Stimulated activated CD4-positive, alpha-beta T cell treated with anti-CD3 and anti-CD28 coated beads, Interleukin-2, amount 100 ng/mL, for 24 hours (primary cell): ENCODE measurements at regions not wholly inside any gene's neighbourhood (a gene's known extent, or its start where the extent isn't known, plus 50 kb on each side); places are given as distances from the start of the nearest gene placed in this dataset.
"Not testable (repeated sequence)": the region's sequence is repeated elsewhere in the genome, so short reads cannot be mapped to it uniquely, and the experiment has no call there.

Source experiments
- DNase-seq, 2 donors: peaks; one replicate each; pipeline ENCODE4 v3.0.0-alpha.2; 2020

DNA sequence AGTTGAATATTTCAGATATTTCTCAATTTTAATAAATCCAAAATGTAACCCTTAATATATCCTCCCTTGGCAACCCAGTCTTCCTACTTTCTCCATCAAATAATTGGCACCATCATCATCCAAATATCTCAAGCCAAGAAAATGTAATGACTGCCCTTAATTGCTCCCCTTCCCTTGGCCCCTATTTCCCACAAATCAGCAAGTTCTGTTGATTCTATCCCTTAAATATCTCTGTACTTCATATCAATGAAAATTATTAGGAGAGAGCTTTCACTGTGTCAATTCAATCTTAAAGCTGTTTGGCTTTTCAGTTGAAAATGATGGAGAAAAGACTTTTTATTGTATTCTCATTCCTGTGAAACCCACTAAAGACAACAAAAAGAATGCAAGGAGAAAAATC, 349.8 kb downstream of the HINT1 start:
- DNase-seq, result no peak

DNA sequence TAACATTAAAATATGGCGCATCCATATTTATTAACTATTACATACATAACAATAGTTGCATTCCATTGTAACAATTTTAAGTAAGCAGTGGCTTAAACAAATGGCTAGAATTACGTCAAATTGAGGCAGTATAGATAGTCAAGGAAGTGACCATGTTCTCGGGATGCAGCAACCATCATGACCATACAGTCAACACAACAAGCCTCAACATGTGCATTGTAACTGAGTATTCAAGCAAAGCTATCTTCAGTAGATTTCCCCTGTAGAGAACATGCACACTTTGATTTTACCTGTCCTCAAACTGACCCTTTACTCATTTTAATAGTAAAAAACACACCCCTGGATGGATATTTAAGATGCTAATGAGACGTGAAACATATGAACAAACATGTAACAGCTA, 356.4 kb downstream of the HINT1 start:
- no peak for DNase-seq

DNA sequence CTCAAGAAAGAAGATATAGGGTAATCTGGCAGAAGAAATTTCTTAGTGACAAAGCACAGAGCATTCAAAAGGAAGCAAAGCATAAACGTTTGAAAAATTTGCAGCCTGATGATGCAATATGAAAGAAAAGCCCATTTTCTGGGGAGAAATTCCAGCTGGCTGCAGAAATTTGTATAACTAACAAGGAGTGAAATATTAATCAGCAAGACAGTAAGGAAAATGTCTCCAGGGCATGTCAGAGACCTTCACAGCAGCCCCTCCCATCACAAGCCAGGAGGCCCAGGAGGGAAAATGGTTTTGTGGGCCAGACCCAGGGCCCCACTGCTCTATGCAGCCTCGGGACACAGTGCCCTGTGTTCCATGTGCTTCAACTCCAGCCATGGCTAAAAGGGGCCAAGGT, 359.4 kb downstream of the HINT1 start:
- no peak for DNase-seq

DNA sequence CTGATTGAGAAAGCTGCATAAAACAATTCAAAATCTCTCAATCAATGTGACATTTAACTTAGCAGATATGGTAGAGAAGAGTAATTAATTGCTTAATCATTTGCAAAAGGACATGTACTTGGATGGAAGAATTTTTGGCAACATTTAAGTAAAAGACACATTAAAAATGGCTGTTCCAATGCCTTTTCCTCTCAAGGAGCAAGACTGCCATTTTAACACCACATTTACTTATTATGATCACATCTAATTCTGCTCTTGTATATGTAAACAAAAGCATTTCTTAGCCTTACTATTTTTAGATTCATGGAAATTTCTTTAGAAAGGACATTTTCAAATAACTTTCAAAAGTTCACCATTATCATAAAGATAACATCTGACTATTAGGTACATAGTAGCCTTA, 360.0 kb downstream of the HINT1 start:
- DNase-seq, result no peak

DNA sequence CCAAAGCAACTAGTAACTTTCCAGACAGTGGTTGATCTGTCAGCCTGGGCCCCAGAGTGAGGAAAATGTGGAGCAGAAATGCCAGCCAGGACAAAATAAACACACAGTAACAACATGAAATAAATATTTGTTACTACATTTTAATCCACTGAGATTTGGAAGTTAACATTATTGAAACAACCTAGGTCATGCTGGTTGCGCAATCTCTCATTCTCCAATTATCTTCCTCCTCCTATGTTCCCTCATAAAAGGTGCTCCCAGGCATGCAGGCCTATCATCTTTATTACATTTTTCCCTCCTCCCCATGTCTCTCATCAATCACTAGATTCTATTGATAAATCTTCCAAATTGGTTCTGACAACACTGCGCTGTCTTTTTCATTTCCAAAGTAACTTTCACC, 363.1 kb downstream of the HINT1 start:
- DNase-seq, result no peak

DNA sequence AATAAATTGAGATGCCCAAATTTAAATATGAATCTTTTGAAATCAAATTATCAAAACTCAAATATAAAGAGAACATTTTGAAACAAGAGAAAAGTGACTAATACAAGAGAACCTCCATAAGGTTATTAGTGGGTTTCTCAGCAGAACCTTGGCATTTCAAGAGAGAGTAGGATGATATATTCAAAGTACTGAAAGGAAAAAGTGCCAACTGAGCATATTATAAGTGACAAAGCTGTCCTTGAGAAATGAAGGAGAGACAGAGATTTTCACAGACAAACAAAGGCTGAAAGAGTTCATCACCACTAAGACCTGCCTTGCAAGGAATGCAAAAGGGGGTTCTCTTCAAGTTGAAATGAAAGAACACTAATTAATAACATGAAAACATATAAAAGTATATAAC, 366.0 kb downstream of the HINT1 start:
- DNase-seq, result no peak

DNA sequence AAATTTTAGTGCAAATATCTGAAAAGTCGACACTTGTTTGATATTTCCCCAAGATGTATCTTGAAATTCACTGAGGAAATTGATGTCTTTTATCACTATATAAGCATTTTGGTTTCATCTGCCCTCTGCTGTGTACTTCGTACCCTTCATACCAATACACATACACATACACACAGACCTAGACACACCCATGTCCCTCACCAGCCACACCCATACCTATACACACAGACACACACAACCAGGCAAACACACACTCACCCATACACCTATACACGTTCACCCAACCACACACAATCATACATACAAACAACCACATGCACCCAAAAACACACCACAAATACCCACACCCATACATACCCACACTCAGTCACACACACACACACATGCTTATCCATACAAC, 367.8 kb downstream of the HINT1 start:
- no peak for DNase-seq

DNA sequence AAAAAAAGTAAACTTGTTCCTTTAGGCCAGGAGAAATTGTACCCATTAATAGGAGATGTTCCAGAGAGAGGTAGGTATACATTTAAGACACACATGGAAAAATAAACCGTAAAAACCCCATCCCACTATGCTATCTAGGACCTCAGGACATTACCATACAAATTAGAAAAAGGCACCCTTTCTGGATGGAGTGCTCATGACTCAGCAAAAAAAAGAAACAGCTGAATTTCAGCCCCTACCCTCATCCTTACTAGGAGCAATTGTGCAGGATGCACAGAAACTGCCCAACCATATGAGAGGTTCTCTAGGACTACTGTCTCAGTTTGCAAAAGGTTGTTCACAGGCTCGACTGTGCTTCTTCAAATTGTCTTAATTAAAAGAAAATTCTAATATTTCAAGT, 368.2 kb downstream of the HINT1 start:
- DNase-seq, result no peak

DNA sequence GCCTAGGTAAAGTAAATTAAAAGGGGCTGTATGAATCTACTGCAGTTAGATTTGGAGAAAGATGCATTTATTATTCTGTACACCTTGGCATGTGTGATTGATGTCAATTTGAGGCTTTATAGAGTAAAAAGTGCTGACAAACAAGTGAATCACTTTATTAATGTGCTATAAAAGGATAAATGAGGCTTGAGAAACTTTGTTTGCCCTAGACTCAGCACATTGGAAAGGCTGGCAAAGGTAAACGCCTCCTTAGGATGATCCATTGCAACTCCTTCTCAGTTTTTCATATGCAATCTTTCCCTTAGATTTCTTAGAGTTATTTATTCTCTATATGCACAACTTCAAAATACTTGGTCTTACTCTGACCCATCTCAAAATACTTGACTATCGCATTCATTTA, 369.0 kb downstream of the HINT1 start:
- no peak for DNase-seq

DNA sequence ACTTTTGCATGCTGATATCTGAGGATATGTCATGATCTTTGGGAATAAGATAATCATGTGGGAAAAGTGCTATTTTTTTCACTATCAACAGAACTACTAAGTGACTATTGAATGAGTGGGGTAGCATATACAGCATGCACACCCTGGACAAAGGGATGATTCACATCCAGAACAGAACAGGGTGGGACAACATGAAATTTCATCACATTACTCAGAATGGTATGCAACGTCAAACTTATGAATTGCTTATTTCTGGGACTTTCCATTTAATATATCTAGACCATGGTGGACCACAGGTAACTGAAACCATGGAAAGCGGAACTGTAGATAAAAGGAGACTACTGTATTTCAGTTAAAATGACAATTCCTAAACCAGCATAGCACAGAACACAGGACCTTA, 370.0 kb downstream of the HINT1 start:
- no peak for DNase-seq

DNA sequence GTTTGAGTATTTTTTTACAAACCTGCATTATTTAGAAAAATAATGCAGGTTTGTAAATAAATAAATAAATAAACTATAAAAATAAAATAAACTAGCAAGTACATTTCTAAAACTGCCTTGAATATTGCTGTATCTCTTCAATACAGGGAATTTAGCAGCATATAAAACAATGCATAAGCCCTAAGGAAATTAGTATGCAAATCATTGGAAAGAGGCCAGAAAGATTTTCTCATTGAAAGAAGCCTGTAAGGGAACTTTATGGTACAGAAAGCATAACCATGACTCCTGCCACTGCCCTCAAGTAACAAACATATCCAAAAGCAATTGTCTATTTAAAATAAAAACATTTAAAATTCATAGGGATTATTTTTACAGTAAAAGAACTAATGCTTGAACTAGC, 387.3 kb downstream of the HINT1 start:
- DNase-seq, result no peak

DNA sequence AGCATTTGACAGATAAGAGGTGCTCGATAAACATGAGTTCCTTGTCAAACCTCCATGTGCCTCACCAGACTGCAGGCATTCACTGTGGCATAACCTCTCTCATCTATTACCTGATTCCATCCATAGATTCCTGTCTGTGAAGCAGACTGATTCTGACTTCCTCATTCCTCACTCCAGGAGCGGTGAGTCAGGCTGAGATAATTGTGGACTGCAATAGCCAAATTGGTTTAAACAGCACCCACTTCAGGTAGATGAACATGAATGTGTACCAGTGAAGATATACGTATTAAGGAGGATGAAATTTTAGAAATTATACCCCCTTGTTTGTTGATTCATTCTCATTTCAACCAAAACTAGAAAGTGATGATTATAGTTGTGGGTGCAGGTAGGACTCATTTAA, 391.2 kb downstream of the HINT1 start:
- no peak for DNase-seq

DNA sequence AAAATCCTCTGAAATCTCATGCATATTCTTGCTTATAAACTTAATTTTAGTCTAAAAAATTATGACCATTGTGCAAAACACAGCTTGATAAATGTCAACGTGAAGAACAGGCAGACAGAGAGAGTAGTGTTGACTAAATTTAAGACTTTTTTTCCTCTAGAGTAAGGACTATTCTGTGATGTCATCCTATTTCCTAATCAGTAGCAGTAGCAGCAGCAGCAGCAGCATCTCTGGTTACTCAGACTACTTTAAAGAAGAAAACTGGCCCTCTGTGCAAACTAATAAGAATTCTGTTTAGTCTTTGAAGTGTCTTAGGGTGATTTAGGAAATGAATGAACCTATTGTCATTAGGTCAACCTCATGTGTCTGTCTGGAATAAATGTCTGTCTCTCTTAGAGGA, 403.0 kb downstream of the HINT1 start:
- DNase-seq, result no peak

DNA sequence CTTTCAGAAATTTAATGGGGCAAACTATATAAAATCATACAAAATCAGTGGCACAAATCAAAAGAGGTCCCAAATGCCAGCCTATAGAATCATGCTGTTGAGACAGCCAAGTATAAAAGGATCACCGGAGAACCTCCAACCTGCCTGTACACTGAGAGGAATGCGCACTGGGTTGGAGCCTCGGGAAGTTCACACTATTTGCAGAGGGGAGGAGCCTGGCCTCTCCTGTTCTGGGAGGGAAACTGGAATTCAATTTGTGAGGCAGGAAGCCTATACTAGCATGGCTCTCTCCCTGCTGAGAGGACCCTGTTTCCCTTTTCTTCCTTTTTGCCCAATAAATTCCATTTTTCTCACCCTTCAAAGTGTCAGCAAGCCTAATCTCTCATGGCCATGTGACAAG, 406.0 kb downstream of the HINT1 start:
- no peak for DNase-seq

DNA sequence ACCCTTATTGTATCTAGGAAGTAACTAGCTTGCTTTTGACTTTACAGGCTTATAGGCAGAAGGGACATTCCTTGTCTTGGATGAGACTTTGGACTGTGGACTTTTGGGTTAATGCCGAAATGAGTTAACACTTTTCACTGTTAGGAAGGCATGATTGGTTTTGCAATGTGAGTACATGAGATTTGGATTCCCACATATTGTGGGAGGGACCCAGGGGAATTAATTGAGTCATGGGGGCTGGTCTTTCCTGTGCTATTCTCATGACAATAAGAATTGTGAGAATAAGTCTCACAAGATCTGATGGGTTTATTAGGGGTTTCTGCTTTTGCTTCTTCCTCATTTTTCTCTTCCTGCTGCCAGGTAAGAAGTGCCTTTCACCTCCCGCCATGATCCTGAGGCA, 417.5 kb downstream of the HINT1 start:
- no peak for DNase-seq

DNA sequence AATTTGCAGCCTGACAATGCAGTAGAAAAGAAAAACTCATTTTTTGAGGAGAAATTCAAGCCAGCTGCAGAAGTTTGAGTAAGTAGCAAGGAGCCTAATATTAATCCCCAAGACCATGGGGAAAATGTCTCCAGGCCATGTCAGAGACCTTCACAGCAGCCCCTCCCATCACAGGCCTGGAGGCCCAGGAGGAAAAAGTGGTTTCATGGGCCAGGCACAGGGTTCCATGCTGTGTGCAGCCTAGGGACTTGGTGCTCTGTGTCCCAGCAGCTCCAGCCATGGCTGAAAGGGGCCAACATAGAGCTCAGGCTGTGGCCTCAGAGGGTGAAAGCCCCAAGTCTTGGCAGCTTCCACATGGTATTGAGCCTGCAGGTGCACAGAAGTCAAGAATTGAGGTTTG, 418.4 kb downstream of the HINT1 start:
- not testable (repeated sequence) for DNase-seq

DNA sequence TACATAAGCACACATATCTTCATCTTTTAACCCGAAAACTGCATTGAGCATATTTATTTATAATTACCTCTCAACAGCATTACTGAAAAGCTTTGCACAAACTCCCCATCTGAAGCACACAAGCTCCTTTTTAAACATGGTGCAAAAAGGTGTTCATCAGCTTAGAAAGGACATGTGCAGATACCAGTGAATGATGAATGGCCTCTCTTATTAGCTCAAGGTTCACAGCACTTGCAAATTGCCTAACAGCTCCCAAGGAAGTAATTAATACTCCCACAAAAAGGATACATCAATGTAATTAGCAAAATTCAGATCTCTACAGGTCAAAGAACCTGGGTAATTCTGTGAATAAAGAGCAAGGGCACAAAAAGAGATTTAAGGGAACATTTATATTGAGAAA, 422.0 kb downstream of the HINT1 start:
- no peak for DNase-seq

DNA sequence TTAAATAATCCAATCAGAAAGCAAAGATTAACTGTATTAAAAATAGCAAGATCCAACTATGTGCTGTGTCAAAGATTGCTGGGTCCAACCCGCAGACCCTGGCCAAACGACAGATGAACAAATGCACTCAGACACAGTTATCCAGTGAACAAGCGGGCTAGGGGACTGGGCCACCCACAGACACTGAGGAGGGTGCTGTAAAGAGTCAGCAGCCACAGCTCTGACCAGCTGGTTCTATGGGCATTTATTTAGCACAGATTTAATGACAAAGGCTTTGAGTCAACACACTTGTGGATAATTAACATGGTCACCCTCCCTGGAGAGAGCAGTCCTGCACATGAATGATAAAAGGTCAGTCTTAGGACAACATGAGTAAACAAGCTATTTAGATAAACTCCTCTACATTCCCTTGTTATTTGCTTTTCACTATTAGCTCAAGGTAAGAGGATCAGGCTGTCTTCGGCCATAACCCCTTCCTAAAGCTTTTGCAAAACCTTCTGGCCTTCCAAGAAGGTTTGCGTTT, 424.9 kb downstream of the HINT1 start:
- DNase-seq, result no peak

DNA sequence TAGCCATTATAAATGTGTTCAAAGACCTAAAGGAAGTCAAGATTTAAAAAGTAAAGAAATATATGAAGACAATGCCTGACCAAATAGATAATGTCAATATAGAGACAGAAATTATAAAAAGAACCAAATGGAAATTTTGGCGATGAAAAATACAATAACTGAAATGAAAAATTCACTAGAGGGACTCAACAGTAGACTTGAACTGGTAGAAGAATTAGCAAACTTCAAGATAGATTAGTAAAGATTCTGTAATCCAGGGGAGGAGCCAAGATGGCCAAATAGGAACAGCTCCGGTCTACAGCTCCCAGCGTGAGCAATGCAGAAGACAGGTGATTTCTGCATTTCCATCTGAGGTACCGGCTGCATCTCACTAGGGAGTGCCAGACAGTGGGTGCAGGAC, 433.2 kb downstream of the HINT1 start:
- DNase-seq, result no peak

DNA sequence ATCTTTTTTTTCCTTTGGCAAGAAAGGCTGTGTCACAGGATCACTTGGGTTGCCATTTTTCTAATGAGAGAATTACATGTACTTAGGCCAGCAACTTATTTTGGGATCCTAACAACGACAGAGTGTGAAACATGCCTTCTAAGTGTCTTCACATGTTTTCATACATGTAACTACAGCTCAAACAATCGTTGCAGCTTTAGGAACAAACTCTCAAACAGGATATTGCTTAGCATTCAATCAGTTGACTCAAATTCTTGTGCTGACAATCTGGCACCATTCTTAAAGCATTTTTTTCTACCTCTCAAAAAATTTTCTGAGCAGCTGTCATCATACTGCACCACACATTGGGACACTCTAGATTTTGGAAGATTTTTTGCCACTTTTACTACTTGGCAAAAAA, 435.5 kb downstream of the HINT1 start:
- DNase-seq, result no peak

DNA sequence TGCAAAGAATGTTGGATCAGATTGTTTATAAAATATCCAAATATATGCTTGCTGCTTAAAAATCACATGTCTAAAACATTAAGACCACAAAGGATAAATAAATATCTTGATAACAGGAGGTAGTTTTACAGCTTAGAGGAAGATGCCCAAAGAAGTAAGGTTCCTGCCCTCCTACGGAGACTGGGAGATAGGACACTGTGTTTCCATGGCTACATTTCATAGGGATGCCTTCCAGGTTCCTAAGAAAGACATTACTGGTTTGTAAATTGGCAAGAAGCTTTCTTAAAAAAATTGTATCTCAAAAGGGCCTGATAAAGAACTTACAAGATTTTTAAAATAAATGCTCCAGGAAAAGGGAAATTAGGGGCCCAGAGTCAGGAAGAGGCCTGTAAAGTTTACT, 437.2 kb downstream of the HINT1 start:
- DNase-seq, result no peak

DNA sequence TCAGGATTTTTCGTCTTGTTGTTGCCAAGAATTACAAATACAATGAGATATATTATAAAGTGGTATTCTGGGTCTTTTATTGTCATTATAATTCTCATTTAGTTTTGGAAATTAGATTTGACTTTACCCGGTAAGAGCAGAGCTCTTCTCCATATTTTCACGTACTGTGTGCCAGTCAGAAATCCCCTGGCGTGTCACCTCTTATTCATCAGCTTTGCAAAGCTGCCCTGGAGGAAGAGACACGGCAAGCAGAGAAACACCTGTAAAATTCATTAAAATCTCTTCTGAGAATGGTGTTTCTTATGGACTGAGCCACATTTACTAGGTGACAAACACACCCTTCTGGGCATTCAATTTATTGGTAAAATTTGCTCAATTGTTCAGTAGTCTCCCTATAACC, 440.4 kb downstream of the HINT1 start:
- no peak for DNase-seq

DNA sequence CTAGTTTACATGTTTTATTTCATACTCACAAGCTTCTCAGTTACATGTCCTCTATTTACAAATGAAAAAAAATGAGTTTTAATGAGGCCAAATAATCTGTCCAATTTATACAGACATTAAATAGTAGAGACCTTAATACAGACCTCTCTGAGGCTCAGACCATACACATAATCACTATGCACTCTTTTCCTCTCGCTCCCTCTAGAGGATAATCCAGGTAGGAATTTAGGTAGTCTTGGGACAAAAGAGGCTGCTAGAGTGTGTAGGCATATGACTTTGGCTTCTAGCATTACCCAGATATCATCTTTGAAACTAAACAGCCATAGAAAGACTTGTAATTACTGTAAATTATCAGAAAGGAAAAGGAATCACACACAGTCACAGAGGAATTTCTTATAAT, 444.7 kb downstream of the HINT1 start:
- DNase-seq, result no peak

DNA sequence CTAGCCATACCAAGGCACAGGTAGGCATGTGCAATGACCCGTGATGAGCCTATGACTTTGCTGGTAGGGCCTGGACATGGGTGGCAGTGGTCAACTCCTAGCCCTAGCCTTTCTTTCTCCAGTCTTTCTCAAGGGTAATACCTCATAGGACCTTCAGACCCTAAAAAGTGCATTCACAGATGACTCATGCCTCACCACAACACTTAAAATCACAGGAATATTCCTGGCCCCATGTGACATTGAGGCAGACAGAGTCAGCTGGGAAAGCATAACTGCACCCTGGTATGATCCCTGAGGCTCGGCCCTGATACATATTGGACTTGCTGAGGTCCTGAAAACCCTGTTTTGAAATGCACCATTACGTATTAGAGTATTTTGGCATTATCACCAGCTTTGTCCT, 449.5 kb downstream of the HINT1 start:
- no peak for DNase-seq

DNA sequence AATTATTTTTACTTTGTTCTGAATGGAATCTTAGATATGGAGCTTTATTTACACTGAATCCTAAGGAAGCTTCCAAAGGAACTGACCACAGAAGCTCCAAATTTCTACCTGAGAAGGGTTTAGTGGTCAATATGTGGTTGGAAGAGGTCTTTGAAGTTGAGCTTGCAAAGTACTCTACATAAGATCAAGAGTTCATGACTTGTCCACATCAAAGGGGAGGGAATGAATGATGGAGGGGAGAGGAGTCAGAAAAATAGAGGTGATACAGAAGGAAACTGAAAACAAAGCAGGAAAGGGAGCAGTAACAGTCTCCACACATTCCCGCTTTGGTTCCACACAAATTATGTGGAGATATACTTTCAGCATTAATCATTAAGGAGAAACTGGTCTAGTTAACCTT, 450.9 kb downstream of the HINT1 start:
- no peak for DNase-seq

DNA sequence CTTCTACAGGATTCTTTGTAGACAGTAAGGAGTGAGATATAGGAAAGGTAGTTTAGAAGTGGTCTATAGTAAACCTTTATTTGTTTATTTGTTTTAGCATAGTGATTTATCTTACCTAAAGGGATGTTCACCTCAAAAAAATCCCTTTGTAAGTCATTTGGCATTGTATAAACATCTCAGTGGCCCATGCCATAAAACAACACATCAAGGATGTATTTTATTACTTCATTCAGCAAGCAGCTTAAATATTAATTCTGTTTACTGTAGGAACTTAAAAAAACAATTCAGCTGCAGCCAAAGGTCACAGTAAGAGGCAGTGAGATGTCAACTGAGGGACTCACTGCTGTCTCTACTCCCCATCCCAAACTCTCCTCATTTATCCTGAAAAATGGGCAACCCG, 452.7 kb downstream of the HINT1 start:
- no peak for DNase-seq
